Heart right ventricle (tissue), 16 donors: ENCODE measurements at regions not wholly inside any gene's neighbourhood (a gene's known extent, or its start where the extent isn't known, plus 50 kb on each side); places are given as distances from the start of the nearest gene placed in this dataset.
A peak's percentile ranks its signal among the peaks of the same experiment; 100 is the strongest.

Source experiments
- ATAC-seq, 8 donors: fragments of 200-7000 bp; cut with Tn5 transposase; one replicate each; pipeline ENCODE4 v1.9.1; 2020; ENCODE audit warnings: mild to moderate bottlenecking in 8 of 8, moderate library complexity in 8 of 8, moderate number of reproducible peaks in 1 of 8
- DNase-seq, 2 donors: peaks; one replicate each; pipeline ENCODE4 v3.0.0-alpha.2; 2020
- H3K27ac ChIP-seq, 10 donors: fragments of 200-600 bp; sonication (generic) in 2 of 10; one replicate each; pipeline versions ENCODE4 v1.5.0 to v1.8.0; 2020 to 2022; ENCODE audit warnings: mild to moderate bottlenecking in 3 of 10
- H3K27me3 ChIP-seq, 7 donors: fragments of 200-600 bp; one replicate each; pipeline ENCODE4 v1.8.0; 2021 to 2022; ENCODE audit warnings: mild to moderate bottlenecking in 2 of 7
- H3K36me3 ChIP-seq, 9 donors: fragments of 200-600 bp; sonication (generic) in 1 of 9; one replicate each; pipeline versions ENCODE4 v1.5.0 to v1.8.0; 2020 to 2022; ENCODE audit warnings: mild to moderate bottlenecking in 2 of 9
- H3K4me1 ChIP-seq, 9 donors: fragments of 200-600 bp; sonication (generic) in 1 of 9; one replicate each; pipeline versions ENCODE4 v1.5.0 to v1.8.0; 2020 to 2022; ENCODE audit warnings: mild to moderate bottlenecking in 4 of 9
- H3K4me3 ChIP-seq, 10 donors: fragments of 200-600 bp; sonication (generic) in 2 of 10; one replicate each; pipeline versions ENCODE4 v1.5.0 to v1.8.0; 2020 to 2022; ENCODE audit warnings: mild to moderate bottlenecking in 7 of 10, moderate library complexity in 2 of 10
- H3K9me3 ChIP-seq, 11 donors: fragments of 200-600 bp in 10 of 11; sonication (generic) in 2 of 11; one replicate each; pipeline versions ENCODE4 v1.5.0 to v1.8.0; 2013 to 2022; ENCODE audit warnings: mild to moderate bottlenecking in 2 of 11, control low read depth in 1 of 11, moderate library complexity in 1 of 11
- CTCF ChIP-seq, 9 donors: fragments of 200-600 bp; sonication (generic) in 2 of 9; IDR thresholded peaks; one replicate each; pipeline versions ENCODE4 v1.5.0 to v1.8.0; 2021 to 2022; ENCODE audit warnings: antibody characterized with exemption in 9 of 9, mild to moderate bottlenecking in 5 of 9, moderate library complexity in 1 of 9
- WGBS, 2 donors: extraction: QIAGEN DNeasy Blood & Tissue Kit; methylation state at CpG; one replicate each; pipeline ENCODE4 v1.1.7; 2013; ENCODE audit warnings: inconsistent platforms in 1 of 2; 5-methylcytosine and 5-hydroxymethylcytosine counted together
- intact Hi-C, 10 donors: fragments of 100-400 bp; cut with DNase I; formaldehyde crosslinking; loops; one replicate each; pipeline versions ENCODE4 v1.11.1 to v1.14.2; 2022
- donor health status: Arrhythmogenic right ventricular cardiomyopathy.
- donor health status: ischemic (EF 13 %, LVEDD 7.1; RV severe dilation, severe dysfunction).
- donor health status: healthy with polysubstance abuse.
- donor health status: DM: no; HTN: yes; CAD: no.
- donor health status: DM: no; HTN: no; CAD: no.
- donor health status: ischemic (EF 25% LVEDD 6.9; RV normal size, moderate dysfunction).
- donor health status: ischemic (EF 25% LVEDD 5.7; RV mildly dilated, moderate dysfunction).
- donor health status: healthy.
- donor health status: DM: yes; HTN: yes; CAD: no.
- donor health status: Ischemic cardiomyopathy.
- donor health status: ischemic (EF 35%, LVEDD 5.7; RV mildly dilated, moderate dysfunction).
- donor health status: nonischemic (EF 11% LVEDD 7.7; RV severe dilation, severe dysfunction).
- donor health status: DM: yes; HTN: yes; CAD: no.
- donor health status: PGD.
- donor health status: ischemic (EF 29% LVEDD 5.4; RV normal size, mild dysfunction).
- donor health status: nonischemic (EF 23%, LVEDD 6.1; RV moderate dilation, normal function).

- Histone ChIP-seq H3K4me3 (no peak overlapping the region), H3K36me3 (no peaks in the 10 kb centered on the region), H3K27ac (no peak overlapping the region), H3K4me1 (no peaks in the 10 kb centered on the region), H3K27me3 (peaks cover 0 to 37% (median 11%) of the 10 kb centered on the region in 7 donors), H3K9me3 (no peaks in the 10 kb centered on the region)
- no peak for TF ChIP-seq CTCF (IDR thresholded peaks at IDR 0.05)
- WGBS, 2 donors, result 67 to 74% methylated on average over 3 of the region's 3 CpGs
- no peak for DNase-seq
- no peak for ATAC-seq
- intact Hi-C loops, result no loop called here
These were observed 358.3 kb upstream of the SMIM21 start for GRCh38 chr18:75785834-75786233.

GRCh38 chr18:75785206-75785605, 357.7 kb upstream of the SMIM21 start:
- peaks cover 0 to 41% (median 11%) of the 10 kb centered on the region in 7 donors for H3K27me3 ChIP-seq
- no peak overlapping the region for H3K4me3 ChIP-seq
- no peak for TF ChIP-seq CTCF (IDR thresholded peaks at IDR 0.05)
- H3K4me1 ChIP-seq, result no peaks in the 10 kb centered on the region
- no peak overlapping the region for H3K27ac ChIP-seq
- WGBS, 2 donors, result 88 to 90% methylated on average over 2 of the region's 2 CpGs
- H3K36me3 ChIP-seq, result no peaks in the 10 kb centered on the region
- ATAC-seq (no peak), DNase-seq (no peak)
- intact Hi-C loops, result no loop called here
- H3K9me3 ChIP-seq, result no peaks in the 10 kb centered on the region

GRCh38 chr18:75784390-75784789, 356.9 kb upstream of the SMIM21 start:
- intact Hi-C loops, result no loop called here
- H3K27me3 ChIP-seq, result peaks cover 0 to 41% (median 11%) of the 10 kb centered on the region in 7 donors
- H3K4me1 ChIP-seq, result no peaks in the 10 kb centered on the region
- peak overlapping the region in 1 of 10 donors; percentile 7 for H3K4me3 ChIP-seq
- no peak for DNase-seq
- TF ChIP-seq CTCF (IDR thresholded peaks at IDR 0.05), result no peak
- WGBS, 2 donors, result 25 to 37% methylated on average over 14 of the region's 14 CpGs
- no peak overlapping the region for H3K27ac ChIP-seq
- ATAC-seq, result no peak
- H3K9me3 ChIP-seq, result no peaks in the 10 kb centered on the region
- H3K36me3 ChIP-seq, result no peaks in the 10 kb centered on the region

GRCh38 chr18:75783566-75784281, 356.2 kb upstream of the SMIM21 start:
- Histone ChIP-seq H3K27ac (no peak overlapping the region), H3K4me1 (no peaks in the 10 kb centered on the region), H3K9me3 (no peaks in the 10 kb centered on the region), H3K4me3 (peak overlapping the region in 1 of 10 donors; percentile 7), H3K27me3 (peaks cover 0 to 41% (median 11%) of the 10 kb centered on the region in 7 donors), H3K36me3 (no peaks in the 10 kb centered on the region)
- no peak for ATAC-seq
- 71% methylated on average over 14 of the region's 14 CpGs for WGBS, 2 donors
- DNase-seq, result no peak
- intact Hi-C loops, result no loop called here
- TF ChIP-seq CTCF (IDR thresholded peaks at IDR 0.05), result no peak
